Neural progenitor cell (in vitro differentiated cells): ENCODE measurements at regions not wholly inside any gene's neighbourhood (a gene's known extent, or its start where the extent isn't known, plus 50 kb on each side); places are given as distances from the start of the nearest gene placed in this dataset.

Experiments
- CTCF ChIP-seq: fragments of 200-600 bp; sonication (generic); IDR thresholded peaks from 2 replicates; pipeline ENCODE4 v1.5.1; 2017; ENCODE audit warnings: antibody characterized with exemption, mild to moderate bottlenecking
- EZH2 ChIP-seq: fragments of 200-600 bp; sonication (generic); IDR thresholded peaks from 2 replicates; pipeline ENCODE4 v1.6.1; 2017; ENCODE audit warnings: antibody characterized with exemption, mild to moderate bottlenecking, moderate library complexity
- EZH2phosphoT487 ChIP-seq: fragments of 200-600 bp; sonication (generic); IDR thresholded peaks from 2 replicates; pipeline ENCODE4 v1.6.1; 2017; ENCODE audit warnings: antibody characterized with exemption

DNA sequence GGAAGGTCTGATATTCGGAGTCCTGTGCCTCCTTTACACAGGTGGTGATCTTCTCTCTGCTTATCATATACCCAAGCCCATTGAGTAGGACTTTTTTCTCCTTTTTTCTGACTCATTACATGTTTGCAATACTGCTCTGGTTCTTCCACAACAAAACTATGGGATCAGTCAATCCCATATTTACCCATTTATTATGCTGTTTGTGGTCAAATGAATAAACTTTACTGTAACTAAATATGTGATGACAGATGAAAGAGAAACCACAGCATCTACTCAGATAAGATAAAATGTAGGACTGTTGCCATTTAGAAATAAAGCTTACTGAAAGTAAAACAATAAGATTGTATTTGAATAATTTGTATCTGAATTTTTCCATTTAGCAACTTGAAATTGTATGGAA lies 958.7 kb upstream of the FAT3 start:
- TF ChIP-seq CTCF (no peak), EZH2phosphoT487 (no peak), EZH2 (no peak)
